Activated T-cell treated with anti-CD3 and anti-CD28 coated beads, Interleukin-2, amount 50 U/mL, for 48 hours (primary cell): ENCODE measurements at regions not wholly inside any gene's neighbourhood (a gene's known extent, or its start where the extent isn't known, plus 50 kb on each side); places are given as distances from the start of the nearest gene placed in this dataset.
"Not testable (repeated sequence)": the region's sequence is repeated elsewhere in the genome, so short reads cannot be mapped to it uniquely, and the experiment has no call there.

ENCODE experiments used
- DNase-seq, 2 experiments: peaks; one replicate each; pipeline ENCODE4 v3.0.0-alpha.2; 2020

DNA sequence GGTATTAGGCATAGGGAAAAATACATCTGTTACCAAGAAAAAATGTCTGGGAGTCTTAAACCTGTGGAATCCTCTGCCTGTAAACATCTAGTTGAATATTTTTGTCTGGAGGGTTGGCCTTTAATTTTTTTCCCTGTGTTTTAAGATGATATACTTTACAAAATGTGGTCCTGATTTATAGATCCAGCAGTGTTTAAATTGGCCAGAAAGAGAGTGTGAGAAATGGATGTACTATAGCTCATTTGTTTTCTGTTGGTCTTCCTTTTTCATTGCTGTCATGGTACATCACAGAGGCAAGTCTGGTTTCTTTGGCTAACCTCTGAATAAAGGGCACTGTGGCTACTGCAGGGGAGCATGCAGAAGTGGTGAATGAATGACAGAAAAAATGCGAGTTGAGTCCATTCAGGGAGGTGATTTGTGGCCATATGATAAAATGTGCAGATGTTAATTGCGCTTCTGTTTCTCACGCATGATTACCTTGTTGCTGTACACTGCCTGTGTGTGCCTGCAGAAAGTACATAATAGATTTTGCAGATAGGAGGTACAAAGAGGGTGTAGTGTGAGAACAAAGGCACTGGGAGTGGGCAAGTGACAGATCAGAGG is 150.0 kb downstream of the NFKBIZ start:
- no peak for DNase-seq

DNA sequence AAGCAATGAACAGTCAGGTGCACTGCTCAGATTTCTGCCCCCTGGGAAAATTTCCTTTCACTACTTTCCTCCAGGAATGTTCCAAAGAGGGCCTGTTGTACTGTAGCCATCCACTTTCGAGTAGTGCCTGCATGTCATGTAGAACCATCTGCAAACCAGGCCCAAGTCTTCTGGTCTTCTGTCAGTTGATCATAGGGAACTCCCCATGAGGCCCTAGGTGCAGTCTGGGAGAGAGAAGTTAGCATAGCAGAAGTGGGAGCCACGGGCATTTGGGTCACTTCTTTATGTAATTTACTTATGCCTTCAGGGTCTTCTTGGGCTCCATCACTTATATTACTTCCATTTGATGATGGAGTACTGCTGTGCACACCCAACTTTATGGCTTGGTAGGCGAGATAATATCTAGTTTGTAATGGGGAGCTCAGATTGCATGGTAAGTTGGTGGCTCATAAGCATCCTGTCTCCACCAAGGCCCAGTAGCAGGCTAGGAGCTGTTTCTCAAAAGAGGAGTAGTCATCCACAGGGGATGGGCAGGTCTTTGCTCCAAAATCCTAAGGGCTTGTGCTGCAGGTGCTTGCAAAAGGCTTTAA is 151.4 kb downstream of the NFKBIZ start:
- no peak for DNase-seq

DNA sequence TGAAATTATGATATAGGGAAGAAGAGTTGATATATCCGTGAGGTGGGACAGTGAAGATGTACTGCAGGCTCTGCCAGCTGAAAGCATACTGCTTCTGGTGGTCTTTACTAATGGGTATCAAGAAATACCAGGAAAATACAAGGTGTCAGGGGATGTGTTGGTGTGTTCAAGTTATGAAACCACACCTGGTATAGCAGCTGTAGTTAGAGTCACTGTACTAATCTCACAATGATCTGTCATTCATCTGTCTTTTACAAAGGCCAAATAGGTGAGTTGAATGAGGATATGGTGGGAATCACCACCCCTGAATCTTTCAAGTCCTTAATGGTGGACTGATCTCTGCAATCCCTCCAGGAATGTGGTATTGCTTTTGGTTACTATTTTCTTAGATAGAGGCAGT is 152.7 kb downstream of the NFKBIZ start:
- no peak for DNase-seq

DNA sequence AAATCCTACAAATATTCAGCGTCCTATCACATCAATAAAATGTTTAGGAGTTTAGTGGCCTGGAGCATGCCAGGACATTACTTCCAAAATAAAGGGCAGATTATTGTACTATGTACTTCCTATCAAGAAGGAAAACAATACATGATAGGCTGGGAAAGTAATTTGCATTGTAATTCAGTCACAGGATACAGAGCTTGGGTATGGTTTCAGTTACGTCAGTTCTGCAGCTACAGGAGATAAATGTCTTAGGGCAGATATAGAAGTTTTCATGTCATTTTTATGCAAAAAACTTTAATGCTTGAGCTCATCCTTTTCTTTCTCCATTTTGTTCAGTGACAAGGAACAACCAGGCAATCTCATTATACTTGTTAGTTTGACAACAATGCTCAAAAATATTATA is 155.2 kb downstream of the NFKBIZ start:
- DNase-seq = no peak

DNA sequence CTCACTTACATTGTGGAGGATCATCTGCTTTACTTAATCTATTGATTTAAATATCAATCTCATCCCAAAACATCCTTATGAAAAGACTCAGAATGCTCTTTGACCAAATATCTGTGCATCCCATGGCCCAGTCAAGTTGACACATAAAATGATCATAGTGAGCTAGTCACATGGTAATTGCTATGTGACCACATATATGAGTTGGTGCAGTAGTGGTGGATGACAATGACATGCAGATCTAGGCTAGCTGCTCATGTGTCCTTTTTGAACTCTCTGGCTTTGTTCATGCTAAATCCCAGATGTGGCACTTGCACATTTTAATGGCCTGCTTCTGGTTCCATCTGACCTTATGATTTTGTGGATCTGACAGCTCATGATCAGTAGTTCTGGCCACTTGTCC is 156.2 kb downstream of the NFKBIZ start:
- no peak for DNase-seq

DNA sequence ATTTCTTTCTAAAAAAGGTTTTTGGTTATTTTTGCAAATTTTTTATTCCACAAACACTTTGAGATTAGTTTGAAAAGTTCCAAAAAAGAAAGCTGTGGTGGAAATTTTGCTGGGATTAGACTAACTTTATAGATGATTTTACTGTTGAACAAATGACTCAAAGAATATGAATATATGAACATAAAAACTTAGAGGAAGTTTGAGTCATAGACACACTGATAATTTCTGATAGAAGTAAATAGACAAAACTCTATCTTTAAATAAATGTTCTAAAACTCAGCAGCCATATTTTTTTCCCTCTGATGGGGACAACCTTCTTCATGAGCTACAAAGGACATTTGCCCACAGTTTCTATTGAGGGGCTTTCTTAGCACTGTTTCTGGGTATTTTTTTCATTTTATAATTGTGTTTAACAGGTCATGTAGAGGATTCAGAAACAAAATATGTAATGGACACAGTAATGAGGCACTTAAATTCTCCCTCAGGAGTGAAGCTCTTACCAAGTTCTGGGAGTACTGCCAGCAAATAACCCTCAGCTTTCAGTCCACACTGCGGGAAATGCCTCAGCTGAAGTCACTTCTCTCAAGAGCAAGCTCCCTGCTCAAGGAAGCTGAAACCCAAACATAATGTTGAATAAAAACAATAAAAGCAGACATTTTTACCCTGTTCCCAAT is 157.6 kb downstream of the NFKBIZ start:
- no peak for DNase-seq

DNA sequence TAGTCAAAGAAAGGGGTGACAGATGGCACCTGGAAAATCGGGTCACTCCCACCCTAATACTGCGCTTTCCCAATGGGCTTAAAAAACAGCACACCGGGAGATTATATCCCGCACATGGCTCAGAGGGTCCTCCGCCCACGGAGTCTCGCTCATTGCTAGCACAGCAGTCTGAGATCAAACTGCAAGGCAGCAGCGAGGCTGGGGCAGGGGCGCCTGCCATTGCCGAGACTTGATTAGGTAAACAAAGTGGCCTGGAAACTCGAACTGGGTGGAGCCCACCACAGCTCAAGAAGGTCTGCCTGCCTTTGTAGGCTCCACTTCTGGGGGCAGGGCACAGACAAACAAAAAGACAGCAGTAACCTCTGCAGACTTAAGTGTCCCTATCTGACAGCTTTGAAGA is 159.1 kb downstream of the NFKBIZ start:
- DNase-seq = not testable (repeated sequence)

DNA sequence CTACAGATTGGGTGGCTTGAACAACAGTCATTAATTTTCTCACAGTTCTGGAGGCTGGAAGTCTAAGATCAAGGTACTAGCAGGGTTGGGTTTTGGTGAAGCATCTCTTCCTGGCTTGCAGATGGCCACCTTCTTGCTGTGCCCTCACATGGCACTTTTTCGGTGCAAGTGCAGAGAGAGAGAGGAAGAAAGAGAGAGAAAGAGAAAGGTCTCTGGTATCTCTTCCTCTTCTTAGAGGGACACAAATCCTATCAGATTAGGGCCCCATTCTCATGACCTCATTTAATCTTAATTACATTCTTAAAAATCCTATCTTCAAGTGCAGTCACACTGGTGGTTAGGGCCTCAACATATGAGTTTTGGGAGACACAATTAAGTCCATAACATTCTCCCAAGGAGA is 167.1 kb downstream of the NFKBIZ start:
- DNase-seq = no peak

DNA sequence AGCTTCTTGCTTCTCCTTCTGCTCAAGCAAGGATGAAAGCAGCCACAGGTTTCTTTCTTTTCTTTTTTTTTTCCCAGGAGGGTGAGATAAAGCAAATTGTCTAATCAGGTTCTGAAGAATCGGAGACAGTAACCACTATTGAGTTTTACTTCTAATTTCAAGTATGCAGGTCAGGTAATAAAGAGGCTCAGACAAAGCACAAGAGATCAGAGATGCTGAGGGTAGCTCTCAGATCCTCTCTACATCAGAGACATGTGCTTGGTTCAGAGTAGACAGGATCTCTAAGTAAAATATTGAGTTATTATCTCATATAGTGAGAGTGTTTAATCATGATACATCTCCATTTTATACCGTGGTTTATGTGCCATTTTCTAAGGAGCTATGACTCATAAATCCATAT is 168.5 kb downstream of the NFKBIZ start:
- DNase-seq = no peak

DNA sequence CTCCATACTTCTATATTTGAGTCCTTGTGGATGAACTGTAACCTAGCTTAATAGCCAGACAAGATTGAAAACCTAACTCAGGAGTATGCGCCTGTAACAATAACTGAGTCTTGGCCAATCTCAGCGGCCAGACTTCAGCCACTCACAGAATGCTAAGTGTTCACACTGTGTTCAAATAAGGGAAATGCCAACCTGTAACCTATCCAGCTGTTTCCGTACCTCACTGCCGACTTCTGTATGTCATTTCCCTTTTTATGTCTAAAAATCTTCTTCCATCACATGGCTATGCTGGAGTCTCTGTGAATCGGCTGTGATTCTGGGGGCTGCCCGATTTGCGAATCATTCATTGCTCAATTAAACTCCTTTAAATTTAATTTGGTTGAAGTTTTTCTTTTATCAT is 169.2 kb downstream of the NFKBIZ start:
- DNase-seq = no peak

DNA sequence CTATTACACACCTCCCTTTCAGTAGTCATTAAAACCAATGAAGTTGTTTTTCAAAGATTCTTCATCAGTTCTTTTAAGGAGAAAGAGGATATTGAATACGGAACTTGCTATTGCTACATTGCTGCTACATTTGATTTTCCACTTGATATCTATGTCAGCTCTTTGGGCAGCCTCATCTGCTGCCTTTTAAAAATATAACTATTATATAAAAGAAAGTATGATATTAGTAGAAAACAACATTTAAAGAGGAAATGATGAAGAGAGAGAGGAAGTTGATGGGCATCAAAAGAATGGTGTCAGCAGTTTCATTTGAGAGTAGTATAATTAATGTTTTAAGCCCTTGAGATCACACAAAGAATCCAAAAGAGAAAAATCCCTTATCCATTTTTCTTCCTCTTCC is 171.4 kb downstream of the NFKBIZ start:
- DNase-seq = no peak

DNA sequence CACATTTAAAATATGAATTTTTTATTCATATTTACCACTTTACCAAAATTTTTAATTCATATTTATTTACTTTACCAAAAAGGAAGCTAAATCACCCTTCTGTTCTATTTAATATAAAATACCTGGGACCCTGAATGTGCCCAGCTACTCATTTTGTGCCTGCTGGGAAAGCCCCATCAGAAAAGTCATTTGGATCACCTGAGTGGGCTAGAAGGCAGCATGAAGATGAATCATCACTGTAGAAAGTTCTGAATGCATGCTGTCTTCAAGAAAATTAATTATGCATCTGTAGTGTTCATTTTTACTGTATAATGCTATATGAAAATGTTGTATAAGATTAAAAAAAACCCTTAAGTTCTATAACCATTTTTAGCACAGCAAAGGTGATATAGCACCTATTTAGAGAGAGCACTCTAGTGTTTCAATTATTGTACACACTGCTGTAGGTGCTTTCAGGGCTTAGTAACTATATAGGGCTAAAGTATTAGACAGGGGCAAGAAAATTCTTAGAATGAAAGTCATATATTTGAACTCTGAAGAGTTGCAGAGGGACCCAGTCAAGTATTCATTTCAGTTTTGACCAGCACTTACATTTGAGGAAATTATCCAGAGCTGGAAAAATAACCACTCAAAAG is 175.1 kb downstream of the NFKBIZ start:
- peak in 1 of 2 experiments; percentile 24 for DNase-seq

DNA sequence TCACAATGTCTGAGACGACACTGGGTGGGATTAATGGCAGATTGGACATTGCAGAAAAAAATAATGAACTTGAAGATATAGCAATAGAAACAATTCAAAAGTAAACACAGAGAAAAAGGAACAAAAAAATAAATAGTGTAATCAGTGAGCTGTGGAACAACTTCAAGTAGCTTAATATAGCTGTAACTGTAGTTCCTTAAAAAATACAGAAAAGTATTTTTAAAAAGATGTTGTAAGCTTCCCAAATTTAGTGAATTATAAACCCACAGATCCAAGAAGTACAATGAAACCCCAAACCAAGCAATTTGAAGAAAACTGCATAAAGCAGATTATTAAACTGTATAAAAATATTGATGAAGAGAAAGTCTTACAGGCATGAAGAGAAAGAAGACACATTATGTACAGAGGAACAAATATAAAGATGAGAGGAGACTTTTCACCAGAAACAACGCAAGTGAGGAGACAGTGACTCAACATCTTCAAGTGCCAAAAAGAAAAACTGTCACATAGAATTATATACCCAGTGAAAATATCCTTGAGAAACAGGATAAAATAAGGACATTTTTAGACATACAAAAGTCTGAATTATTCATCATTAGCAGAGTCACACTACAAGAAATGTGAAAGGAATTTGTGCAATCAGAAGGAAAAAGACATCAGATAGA is 176.4 kb downstream of the NFKBIZ start:
- no peak for DNase-seq

DNA sequence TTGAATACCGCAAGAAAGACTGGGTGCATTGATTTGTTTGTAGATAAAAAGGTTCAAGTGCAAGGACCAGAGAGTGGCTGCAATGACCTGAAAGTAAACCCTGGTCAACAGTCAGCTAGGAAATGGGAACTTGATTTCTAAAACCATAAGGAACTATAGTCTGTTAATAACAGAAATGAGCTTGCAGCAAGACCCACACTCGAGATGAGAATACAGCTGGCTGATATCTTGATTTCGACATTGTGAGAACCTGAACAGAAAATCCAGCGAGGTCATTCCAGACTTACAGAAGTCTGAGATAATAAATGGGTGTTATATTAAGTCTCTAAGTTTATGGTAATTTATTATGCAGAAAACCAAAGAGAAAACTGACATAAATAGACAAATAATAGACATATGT is 177.3 kb downstream of the NFKBIZ start:
- DNase-seq = no peak

DNA sequence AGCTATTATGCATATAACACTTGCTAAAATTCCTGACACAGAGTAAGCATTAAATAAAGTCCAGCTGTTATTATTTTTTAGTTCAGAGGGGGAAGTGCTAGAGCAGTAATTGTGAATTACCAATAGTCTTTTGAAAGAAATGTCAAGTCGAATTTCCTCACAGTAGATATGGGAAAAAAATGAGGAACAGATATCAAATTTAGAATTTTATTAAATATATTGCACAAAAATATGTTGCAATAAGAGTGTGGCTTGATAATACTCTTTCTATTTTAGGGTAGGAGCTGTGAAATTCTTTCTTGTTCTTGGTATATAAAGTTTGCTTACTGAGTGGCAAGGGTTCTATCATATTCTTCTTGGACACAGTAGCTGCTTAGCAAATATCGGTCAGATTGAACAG is 181.3 kb downstream of the NFKBIZ start:
- DNase-seq = no peak

DNA sequence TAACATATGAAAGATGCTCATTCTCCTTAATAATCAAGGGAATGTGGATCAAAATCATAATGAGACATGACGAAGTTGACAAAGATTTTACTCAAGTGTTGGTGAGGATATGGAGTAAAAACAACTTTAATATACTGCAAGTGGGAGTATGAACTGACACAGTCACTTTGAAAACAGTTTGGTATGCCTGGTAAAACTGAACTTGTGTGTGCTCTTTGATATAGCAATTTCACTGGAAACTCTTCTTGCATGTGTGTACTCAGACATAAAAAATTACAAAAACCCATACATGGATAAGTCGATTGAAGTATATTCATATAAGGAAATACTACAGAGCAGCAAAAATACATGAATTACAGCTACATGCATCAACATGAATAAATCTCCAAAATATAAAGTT is 182.5 kb downstream of the NFKBIZ start:
- no peak for DNase-seq

DNA sequence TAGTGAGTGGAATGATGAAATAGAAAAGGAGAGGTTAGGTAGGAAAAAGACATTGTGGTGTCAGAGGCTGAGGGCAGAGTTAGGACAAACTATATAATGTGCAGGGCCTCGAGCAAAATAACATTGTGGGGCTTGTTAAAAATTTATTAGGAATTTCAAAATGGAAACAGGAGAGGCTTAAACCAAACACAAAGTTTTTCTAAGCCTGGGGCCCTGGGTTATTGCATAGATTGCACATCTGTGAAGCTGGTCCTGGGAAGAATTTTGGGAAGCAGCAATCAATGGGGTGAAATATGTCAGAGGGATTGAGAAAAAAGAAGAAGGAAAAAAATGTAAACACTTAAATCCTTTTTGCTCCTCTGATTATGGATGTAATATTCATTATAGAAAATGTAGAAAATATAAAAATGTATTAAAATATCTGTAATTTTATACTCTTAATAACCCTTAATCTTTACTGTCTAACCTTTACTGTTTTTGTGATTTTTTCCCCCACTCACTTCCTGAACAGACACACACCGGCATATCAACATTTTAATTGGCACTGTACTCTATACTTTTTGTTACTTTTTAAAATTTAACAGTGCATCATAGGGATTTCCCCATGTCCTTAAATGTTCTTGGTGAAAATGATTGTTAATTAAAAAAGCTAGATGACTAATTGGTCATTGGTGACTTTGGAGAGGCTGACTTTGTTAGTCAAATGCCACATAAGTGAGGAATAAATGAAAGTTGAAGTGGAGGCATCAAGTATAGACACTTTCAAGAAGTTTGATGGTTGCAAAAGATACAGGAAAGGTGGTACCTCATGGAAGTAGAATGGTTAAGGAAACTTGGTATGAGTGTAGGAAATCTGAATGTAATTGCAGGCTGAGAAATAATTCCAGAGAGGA is 183.4 kb downstream of the NFKBIZ start:
- no peak for DNase-seq

DNA sequence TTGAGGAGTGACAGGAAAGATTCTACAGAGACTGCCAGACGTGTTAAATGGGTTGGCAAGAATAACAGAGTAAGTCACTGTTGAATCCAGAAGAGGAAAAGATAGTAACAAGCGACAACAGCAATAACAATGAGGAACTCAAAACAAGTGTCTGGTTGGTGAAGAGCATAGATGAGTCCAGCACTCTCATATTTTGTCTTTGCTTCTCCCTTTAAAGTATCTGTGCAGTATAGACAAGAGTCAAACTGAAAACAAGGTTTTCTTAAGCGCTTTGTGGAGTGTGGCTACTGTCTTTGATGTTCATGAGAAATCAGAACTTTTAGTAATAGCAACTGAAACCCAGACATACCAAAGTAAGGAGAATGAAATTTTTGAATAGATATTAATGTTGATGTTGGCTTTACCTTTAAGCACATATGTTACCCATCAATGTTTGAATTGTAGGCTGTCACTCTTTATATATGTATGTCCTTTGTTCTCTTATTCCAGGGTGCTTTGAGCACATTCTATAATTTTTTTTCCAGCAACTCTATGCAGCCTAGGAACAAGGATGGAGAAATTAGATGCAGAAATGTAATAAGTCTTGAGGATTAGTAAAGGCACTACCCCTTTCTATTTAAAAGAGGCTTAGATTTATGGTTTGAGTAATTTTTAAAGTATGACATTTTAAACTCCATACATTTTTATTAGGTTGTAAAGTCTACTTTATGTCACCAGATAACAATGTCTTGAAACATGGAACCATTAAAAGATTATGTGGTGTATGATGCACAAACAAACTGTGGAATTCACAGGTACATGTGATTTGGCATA is 185.5 kb downstream of the NFKBIZ start:
- no peak for DNase-seq

DNA sequence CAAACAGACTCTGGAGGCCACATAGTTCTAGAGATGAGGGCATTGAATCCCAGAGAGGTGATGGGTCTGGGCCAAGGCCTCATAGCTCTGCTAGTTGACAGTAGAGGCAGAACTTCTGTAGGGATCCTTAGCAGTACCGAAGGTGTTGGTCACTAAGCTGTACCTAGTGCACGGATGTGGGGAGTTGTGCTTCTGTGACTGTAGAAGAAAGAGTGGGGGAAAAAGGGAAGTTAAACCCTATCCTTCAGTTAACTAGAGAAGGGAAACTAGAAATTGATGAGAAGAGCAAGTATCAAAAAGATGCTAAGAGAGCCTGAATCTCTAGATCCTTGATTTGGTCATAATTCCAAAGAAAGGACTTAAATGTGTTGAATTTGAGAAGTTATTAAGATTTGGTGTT is 186.7 kb downstream of the NFKBIZ start:
- DNase-seq = no peak

DNA sequence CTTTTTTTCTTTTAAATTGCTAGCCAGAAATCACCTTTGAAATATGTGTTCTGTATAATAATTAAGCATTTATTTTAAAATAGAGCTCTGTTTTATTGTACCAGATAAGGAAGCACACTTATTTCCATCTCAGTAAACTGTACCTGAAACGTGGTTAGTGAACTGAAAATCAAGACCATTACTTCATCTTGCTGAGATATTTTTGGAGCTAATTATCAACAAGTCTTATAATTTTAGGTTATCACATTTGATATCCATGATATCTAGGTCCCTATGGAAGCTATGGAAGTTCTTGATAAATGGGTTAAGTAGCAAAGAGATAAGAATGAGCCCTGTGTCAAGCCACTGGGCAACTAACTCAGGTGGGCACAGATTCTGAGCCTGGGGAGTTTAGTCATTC is 187.2 kb downstream of the NFKBIZ start:
- DNase-seq = no peak

DNA sequence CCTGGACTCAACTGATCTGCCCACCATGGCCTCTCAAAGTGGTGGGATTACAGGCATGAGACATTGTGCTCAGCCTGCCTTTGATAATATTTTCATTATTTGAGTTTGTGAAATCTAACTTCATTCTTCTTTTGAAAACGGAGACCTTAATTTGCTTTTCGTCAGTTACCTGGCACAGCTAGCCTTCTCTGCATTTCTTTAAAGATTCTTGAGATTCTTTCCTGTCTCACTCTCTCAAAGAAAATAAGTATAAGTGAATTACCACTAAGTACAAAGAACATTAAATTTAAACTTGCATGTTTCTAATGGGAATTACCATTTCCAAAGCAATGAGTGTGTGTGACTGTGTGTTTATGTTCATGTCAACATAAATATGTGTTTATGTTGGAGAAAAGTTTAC is 187.9 kb downstream of the NFKBIZ start:
- DNase-seq = no peak

DNA sequence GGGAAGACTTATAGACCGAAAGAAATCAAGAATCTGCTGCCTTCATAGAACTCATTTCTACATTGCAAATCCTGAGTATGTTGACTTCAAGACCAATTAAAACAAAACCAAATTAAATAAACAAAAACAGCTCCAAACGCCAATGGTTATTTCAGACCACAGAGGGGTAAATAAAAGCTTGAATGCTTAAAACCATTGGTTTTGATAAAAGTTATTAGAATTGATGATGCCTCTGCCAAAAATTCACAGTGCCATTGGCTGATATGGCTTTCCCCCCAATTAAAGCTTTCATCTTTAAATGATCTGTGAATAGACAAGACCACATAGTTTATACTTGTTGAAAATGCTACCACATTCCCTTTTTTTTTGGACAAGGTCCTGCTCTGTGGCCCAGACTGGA is 188.5 kb downstream of the NFKBIZ start:
- no peak for DNase-seq
